ENCODE measurements at regions not wholly inside any gene's neighbourhood (a gene's known extent, or its start where the extent isn't known, plus 50 kb on each side); places are given as distances from the start of the nearest gene placed in this dataset.
A peak's percentile ranks its signal among the peaks of the same experiment; 100 is the strongest.

GRCh38 chr6:144947398-144947976 is 662.4 kb downstream of the UTRN start:
- Histone ChIP-seq H3K9me3 (no peaks in the 10 kb centered on the region; the same call in 1 of the 2 replicates), H3K4me1 (no peaks in the 10 kb centered on the region), H3K4me3 (ENCODE audit: low read depth, low read length) (no peak overlapping the region), H3K36me3 (no peaks in the 10 kb centered on the region), H3K27me3 (no peaks in the 10 kb centered on the region)
- DNase-seq: no peak
- no peak for TF ChIP-seq CTCF (IDR thresholded peaks at IDR 0.05; ENCODE audit: low read depth, low read length)

GRCh38 chr6:144951730-144952437 is 666.7 kb downstream of the UTRN start:
- no peak for DNase-seq
- 0 out of 2 replicates have a peak, but pooled peaks have one; percentile 4 for TF ChIP-seq CTCF (IDR thresholded peaks at IDR 0.05; ENCODE audit: low read depth, low read length)
- Histone ChIP-seq H3K4me3 (ENCODE audit: low read depth, low read length) (no peak overlapping the region), H3K9me3 (no peaks in the 10 kb centered on the region; the same call in 1 of the 2 replicates), H3K4me1 (no peaks in the 10 kb centered on the region; the same call in 1 of the 2 replicates), H3K27me3 (no peaks in the 10 kb centered on the region), H3K36me3 (no peaks in the 10 kb centered on the region)

GRCh38 chr6:144952456-144953240 is 667.5 kb downstream of the UTRN start:
- Histone ChIP-seq H3K27me3 (no peaks in the 10 kb centered on the region), H3K4me1 (no peaks in the 10 kb centered on the region; the same call in 1 of the 2 replicates), H3K36me3 (no peaks in the 10 kb centered on the region), H3K9me3 (no peaks in the 10 kb centered on the region; the same call in 1 of the 2 replicates), H3K4me3 (ENCODE audit: low read depth, low read length) (no peak overlapping the region)
- no peak for DNase-seq
- TF ChIP-seq CTCF (IDR thresholded peaks at IDR 0.05; ENCODE audit: low read depth, low read length): no peak

- Histone ChIP-seq H3K36me3 (no peaks in the 10 kb centered on the region), H3K4me1 (no peaks in the 10 kb centered on the region; the same call in 1 of the 2 replicates), H3K27me3 (no peaks in the 10 kb centered on the region), H3K9me3 (no peaks in the 10 kb centered on the region; the same call in 1 of the 2 replicates), H3K4me3 (ENCODE audit: low read depth, low read length) (no peak overlapping the region)
- TF ChIP-seq CTCF (IDR thresholded peaks at IDR 0.05; ENCODE audit: low read depth, low read length): no peak
- no peak for DNase-seq
Measured at GRCh38 chr6:144953552-144954240, 668.6 kb downstream of the UTRN start.

GRCh38 chr6:144954241-144954556 is 669.1 kb downstream of the UTRN start:
- TF ChIP-seq CTCF (IDR thresholded peaks at IDR 0.05; ENCODE audit: low read depth, low read length): no peak
- Histone ChIP-seq H3K4me1 (no peaks in the 10 kb centered on the region; the same call in 1 of the 2 replicates), H3K36me3 (no peaks in the 10 kb centered on the region), H3K4me3 (ENCODE audit: low read depth, low read length) (no peak overlapping the region), H3K9me3 (no peaks in the 10 kb centered on the region; the same call in 1 of the 2 replicates), H3K27me3 (no peaks in the 10 kb centered on the region)
- no peak for DNase-seq
